Stimulated activated CD4-positive, alpha-beta T cell treated with anti-CD3 and anti-CD28 coated beads, Interleukin-4, amount 100 ng/mL, for 48 hours (primary cell): ENCODE measurements at regions not wholly inside any gene's neighbourhood (a gene's known extent, or its start where the extent isn't known, plus 50 kb on each side); places are given as distances from the start of the nearest gene placed in this dataset.

Source experiments
- DNase-seq, 2 donors: peaks; one replicate each; pipeline ENCODE4 v3.0.0-alpha.2; 2020; ENCODE audit warnings: low read depth in 2 of 2

GRCh38 chr1:59057796-59058195 lies 239.1 kb upstream of the FGGY start:
- no peak for DNase-seq

- no peak for DNase-seq
Measured at GRCh38 chr1:59058665-59059439, 238.0 kb upstream of the FGGY start.

DNA sequence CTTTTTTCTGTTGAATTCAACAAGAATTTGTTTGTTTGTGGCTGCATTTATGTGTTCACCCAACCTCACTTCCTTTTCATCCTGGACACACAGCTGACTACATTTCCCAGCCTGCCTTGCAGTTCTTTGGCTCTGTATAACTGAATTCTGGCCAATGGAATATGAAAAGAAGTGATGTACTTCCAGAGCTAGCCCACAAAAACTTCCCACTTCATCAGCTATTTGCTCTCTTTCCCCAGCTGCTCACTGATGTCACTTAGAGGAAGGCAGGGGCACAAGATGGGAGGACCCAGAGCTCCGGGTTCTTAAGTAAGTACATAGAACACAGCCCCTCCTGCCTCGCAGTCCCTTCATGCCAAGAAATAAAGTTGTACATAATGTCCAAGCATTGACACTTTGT lies 235.0 kb upstream of the FGGY start:
- DNase-seq, result no peak

DNA sequence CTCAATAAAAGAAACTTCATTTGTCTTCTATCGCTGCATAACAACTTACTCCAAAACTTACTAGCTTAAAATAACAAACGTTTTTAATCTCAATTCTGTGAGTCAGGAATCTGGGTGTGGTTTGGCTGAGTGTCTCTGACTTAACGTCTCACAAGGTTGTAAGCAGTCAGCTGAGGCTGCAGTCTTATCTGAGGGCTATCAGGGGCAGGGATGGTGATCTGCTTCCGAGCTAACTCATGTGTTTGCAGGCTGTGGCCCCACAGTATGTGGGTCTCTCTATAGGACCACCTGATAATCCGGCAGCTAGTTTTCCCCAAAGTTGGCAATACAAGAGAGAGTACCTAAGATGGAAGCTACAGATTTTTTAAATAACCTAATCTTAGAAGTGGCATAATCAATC lies 234.2 kb upstream of the FGGY start:
- DNase-seq, result no peak

- DNase-seq, result no peak
Measured at GRCh38 chr1:59063501-59063900, 233.4 kb upstream of the FGGY start.

GRCh38 chr1:59064592-59064991 lies 232.3 kb upstream of the FGGY start:
- DNase-seq, result no peak

- DNase-seq, result no peak
Measured at GRCh38 chr1:59066236-59066635, 230.7 kb upstream of the FGGY start.

DNA sequence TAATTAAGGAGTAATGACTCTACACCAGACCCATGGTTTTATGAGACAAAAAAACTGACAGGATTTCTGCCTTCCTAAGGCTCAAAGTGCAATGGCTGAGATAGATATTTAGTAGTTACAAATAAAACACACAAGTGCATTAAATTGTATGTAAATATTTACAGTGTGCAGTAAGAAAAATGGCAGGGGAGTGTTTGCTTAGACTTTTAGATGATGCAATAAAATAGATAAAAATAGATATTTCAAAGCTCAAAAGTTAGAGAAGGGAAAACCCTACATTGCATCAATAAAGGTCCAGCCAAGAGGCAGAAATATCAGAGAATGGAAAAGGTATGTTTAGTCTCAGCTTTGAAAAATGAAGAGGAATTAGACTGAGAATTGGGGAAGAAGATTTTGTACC lies 226.3 kb upstream of the FGGY start:
- DNase-seq, result no peak

DNA sequence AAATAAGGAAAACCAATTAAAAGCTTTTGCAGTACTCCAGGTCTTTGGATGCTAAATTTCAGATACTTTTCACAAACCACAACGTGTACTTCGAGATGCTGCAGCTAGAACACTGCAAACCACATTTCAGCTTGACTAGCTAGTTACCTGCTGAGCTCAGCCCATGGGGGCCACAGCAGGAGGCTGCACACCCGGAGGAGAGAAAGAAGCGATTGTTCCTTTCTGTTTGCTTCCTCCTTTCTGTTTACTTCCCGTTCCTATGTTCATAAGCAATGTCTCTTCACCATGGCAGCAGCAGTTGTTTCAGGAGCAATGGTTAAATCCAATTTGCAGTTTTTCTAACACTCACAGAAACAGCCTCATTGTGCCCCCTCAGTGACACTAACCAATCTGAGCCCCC lies 225.6 kb upstream of the FGGY start:
- no peak for DNase-seq

- DNase-seq, result no peak
Measured at GRCh38 chr1:59071876-59072582, 224.9 kb upstream of the FGGY start.

GRCh38 chr1:59072583-59072947 lies 224.3 kb upstream of the FGGY start:
- no peak for DNase-seq

- no peak for DNase-seq
Measured at GRCh38 chr1:59074598-59074997, 222.3 kb upstream of the FGGY start.

GRCh38 chr1:59075021-59075420 lies 221.9 kb upstream of the FGGY start:
- DNase-seq, result no peak

DNA sequence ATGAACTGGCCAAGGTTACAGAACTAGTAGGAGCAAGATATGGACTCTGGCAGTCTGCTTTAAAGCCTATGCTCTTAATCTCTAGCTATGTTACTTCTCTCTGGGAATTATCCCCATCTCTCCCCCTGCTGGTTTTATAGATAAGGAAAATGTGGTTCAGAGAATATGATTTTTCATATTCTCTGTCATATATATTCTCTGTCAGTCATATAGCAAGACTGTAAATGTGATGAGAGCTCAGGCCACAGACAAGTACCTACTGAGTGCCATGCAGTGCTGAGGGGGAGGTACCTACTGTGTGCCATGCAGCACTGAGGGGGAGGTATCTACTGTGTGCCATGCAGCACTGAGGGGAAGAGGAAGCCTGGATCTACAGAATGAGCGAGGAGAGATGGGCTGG lies 220.3 kb upstream of the FGGY start:
- no peak for DNase-seq

GRCh38 chr1:59077466-59078069 lies 219.3 kb upstream of the FGGY start:
- no peak for DNase-seq

DNA sequence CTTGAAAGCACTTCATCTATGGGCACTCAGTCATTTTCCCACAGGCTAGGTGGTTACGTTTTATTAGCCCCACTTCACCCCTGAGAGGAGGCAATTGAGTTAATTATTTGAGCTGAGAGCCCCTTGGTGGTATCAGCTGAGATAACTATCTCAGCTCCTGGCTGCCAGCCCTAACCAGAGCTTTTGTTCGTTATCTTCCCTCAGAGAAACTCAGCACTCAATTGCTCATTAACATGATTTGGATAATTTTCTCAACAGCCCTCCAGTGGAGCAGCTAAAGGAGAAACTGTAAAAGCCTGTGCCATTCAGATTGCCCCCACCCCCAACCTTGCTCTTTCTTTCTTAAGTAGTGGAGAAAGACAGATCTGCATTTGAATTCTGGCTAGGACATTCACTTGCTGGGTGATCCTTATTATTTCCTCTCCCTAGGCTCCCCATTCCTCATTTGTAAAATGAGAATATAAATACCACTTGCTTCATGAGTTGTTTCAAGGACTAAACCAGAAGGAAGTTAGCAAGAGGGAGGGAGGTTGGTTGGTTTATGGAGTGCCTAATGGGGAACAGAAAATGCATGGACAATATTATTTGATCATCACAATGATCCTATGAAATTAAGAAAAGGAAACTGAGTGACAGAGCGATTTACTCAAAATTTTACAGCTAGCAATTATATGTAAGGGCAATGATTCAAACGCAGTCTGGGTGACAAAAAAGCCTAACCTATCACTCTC lies 218.7 kb upstream of the FGGY start:
- no peak for DNase-seq

GRCh38 chr1:59078866-59079265 lies 218.0 kb upstream of the FGGY start:
- DNase-seq, result no peak

GRCh38 chr1:59079434-59080140 lies 217.3 kb upstream of the FGGY start:
- no peak for DNase-seq

DNA sequence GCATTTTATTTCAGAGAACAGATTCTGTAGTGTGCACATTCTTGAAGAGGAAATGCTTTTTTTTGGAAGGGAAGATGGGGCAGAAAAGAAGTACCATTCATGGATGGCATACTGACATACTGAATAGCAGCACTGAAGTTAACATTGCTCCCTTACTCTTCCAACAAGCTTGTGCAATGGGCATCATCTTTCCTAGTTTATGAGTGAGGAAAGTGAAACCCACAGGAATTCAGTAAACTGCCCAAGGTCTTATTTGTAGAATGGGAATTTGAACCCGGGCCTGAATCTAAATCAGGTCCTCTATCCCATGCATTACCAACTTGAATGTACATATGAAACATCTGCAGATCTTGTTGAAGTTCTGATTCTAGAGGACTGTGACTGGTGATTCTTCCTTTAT lies 215.7 kb upstream of the FGGY start:
- no peak for DNase-seq

DNA sequence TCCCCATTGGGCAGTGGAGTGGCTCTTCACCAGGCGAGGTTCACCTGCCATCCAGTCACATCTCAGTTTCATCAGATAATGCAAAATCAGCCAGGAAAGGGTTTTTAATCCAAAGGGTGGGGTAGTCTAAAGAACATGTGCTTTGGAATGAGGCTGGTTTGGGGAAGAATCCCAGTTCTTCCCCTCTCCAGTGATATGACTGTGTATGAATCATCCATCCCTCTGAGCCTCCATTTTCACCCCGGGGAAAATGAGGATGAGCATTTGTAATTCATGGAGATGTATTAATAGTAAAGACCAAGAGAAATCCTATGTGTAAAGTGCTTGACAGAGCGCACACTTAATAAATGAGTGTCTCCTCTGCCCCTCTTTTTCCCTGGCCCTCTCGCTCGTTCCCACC lies 215.1 kb upstream of the FGGY start:
- DNase-seq, result no peak

- DNase-seq, result no peak
Measured at GRCh38 chr1:59083946-59084865, 212.7 kb upstream of the FGGY start.
